Neural cell (in vitro differentiated cells): ENCODE measurements at regions not wholly inside any gene's neighbourhood (a gene's known extent, or its start where the extent isn't known, plus 50 kb on each side); places are given as distances from the start of the nearest gene placed in this dataset.

Source experiments
- H2AFZ ChIP-seq: fragments of 200-600, 300-800 bp; sonication (generic), shearing (Covaris generic); 2 replicates; pipeline ENCODE4 v1.6.0; 2014; ENCODE audit warnings: low read depth, mild to moderate bottlenecking, antibody characterized with exemption, low read length, moderate library complexity
- H3F3A ChIP-seq: fragments of 200-600 bp; shearing (Covaris generic); 2 replicates; pipeline ENCODE4 v1.6.1; 2016; ENCODE audit warnings: mild to moderate bottlenecking, moderate library complexity, mixed read lengths, antibody characterized with exemption, low read length; ENCODE audit not compliant: insufficient read depth, poor library complexity, severe bottlenecking
- H3K27ac ChIP-seq: fragments of 200-600, 300-800 bp; sonication (generic), shearing (Covaris generic); 2 replicates; pipeline ENCODE4 v1.5.1; 2014; ENCODE audit warnings: mild to moderate bottlenecking, low read length, moderate library complexity
- H3K27me3 ChIP-seq: fragments of 300-800, 200-600 bp; sonication (generic), shearing (Covaris generic); 2 replicates; pipeline ENCODE4 v1.6.0; 2014; ENCODE audit warnings: mild to moderate bottlenecking, low read depth, low read length, moderate library complexity; ENCODE audit not compliant: insufficient read depth
- H3K36me3 ChIP-seq: fragments of 300-800, 200-600 bp; sonication (generic), shearing (Covaris generic); 2 replicates; pipeline ENCODE4 v1.5.1; 2014; ENCODE audit warnings: mild to moderate bottlenecking, antibody characterized with exemption, low read length, moderate library complexity; ENCODE audit not compliant: insufficient read depth
- H3K4me2 ChIP-seq: fragments of 300-800, 200-600 bp; sonication (generic), shearing (Covaris generic); 2 replicates; pipeline ENCODE4 v1.6.0; 2014; ENCODE audit warnings: mild to moderate bottlenecking, low read length
- H3K4me3 ChIP-seq: fragments of 300-800, 200-600 bp; sonication (generic), shearing (Covaris generic); 2 replicates; pipeline ENCODE4 v1.5.1; 2014; ENCODE audit warnings: mild to moderate bottlenecking, low read length, moderate library complexity
- H3K79me2 ChIP-seq: fragments of 200-600 bp; shearing (Covaris generic); replicated peaks from 2 replicates; pipeline ENCODE4 v1.6.0; 2014; ENCODE audit warnings: mild to moderate bottlenecking, low read length, moderate library complexity; ENCODE audit not compliant: insufficient read depth
- H3K9ac ChIP-seq: fragments of 300-800, 200-600 bp; sonication (generic), shearing (Covaris generic); 2 replicates; pipeline ENCODE4 v1.6.1; 2016; ENCODE audit warnings: mild to moderate bottlenecking, low read length, mixed read lengths
- H3K9me2 ChIP-seq: fragments of 200-600 bp; shearing (Covaris generic); 2 replicates; pipeline ENCODE4 v1.6.1; 2016; ENCODE audit warnings: mild to moderate bottlenecking, low read length, mixed read lengths; ENCODE audit not compliant: insufficient read depth
- H3K9me3 ChIP-seq: fragments of 200-600, 300-800 bp; sonication (generic), shearing (Covaris generic); 2 replicates; pipeline ENCODE4 v1.6.1; 2016; ENCODE audit warnings: mild to moderate bottlenecking, mixed run types, low read length, moderate library complexity, mixed read lengths
- H4K20me1 ChIP-seq: fragments of 200-600 bp; shearing (Covaris generic); 2 replicates; pipeline ENCODE4 v1.6.1; 2016; ENCODE audit warnings: mild to moderate bottlenecking, mixed run types; ENCODE audit not compliant: insufficient read depth
- EP300 ChIP-seq: fragments of 450-650 bp; conservative IDR thresholded peaks from 2 replicates; pipeline ENCODE4 v1.6.1; 2014; ENCODE audit warnings: antibody characterized with exemption, mild to moderate bottlenecking, moderate library complexity; ENCODE audit not compliant: poor library complexity, severe bottlenecking
- EZH2 ChIP-seq: fragments of 200-600, 300-800 bp; shearing (Covaris generic), sonication (generic); IDR thresholded peaks from 2 replicates; pipeline ENCODE4 v1.6.1; 2014; ENCODE audit warnings: antibody characterized with exemption, low read length, borderline replicate concordance, mild to moderate bottlenecking; ENCODE audit not compliant: insufficient read depth, poor library complexity, severe bottlenecking
- MXI1 ChIP-seq: fragments of 450-650 bp; conservative IDR thresholded peaks from 2 replicates; pipeline ENCODE4 v1.6.1; 2014; ENCODE audit warnings: antibody characterized with exemption, mild to moderate bottlenecking; ENCODE audit not compliant: poor library complexity, severe bottlenecking
- POLR2AphosphoS5 ChIP-seq: IDR thresholded peaks from 2 replicates; pipeline ENCODE4 v1.6.1; 2012
- RAD21 ChIP-seq: fragments of 450-650 bp; conservative IDR thresholded peaks from 2 replicates; pipeline ENCODE4 v1.6.1; 2014; ENCODE audit warnings: antibody characterized with exemption, mild to moderate bottlenecking, moderate library complexity
- REST ChIP-seq: IDR thresholded peaks from 2 replicates; pipeline ENCODE4 v1.6.1; 2012; ENCODE audit warnings: borderline replicate concordance
- SMC3 ChIP-seq: fragments of 450-650 bp; conservative IDR thresholded peaks from 2 replicates; pipeline ENCODE4 v1.6.1; 2014; ENCODE audit warnings: antibody characterized with exemption, mild to moderate bottlenecking, moderate library complexity; ENCODE audit not compliant: poor library complexity
- TAF1 ChIP-seq: IDR thresholded peaks from 2 replicates; pipeline ENCODE4 v1.6.1; 2012; ENCODE audit warnings: low read depth
- TF ChIP-seq, protein P1 (sequence below): fragments of 450-650 bp; IDR thresholded peaks from 2 replicates; pipeline ENCODE4 v1.5.1; 2014; ENCODE audit warnings: antibody characterized with exemption, mild to moderate bottlenecking, moderate library complexity; ENCODE audit not compliant: poor library complexity, severe bottlenecking

GRCh38 chrX:16416588-16416987 is 233.4 kb upstream of the S100G start:
- Histone ChIP-seq H3K4me3 (no peak overlapping the region), H3K27me3 (no peaks in the 10 kb centered on the region), H3F3A (no peaks in the 10 kb centered on the region), H4K20me1 (no peaks in the 10 kb centered on the region), H2AFZ (no peak overlapping the region), H3K36me3 (no peaks in the 10 kb centered on the region), H3K27ac (no peak overlapping the region), H3K9me3 (no peaks in the 10 kb centered on the region), H3K79me2 (no peaks in the 10 kb centered on the region), H3K4me2 (no peak overlapping the region), H3K9me2 (no peaks in the 10 kb centered on the region), H3K9ac (no peak overlapping the region)
- TF ChIP-seq POLR2AphosphoS5 (no peak), EP300 (no peak), REST (no peak), SMC3 (no peak), TAF1 (no peak), RAD21 (no peak), MXI1 (no peak), EZH2 (no peak)
- TF ChIP-seq, protein P1, sequence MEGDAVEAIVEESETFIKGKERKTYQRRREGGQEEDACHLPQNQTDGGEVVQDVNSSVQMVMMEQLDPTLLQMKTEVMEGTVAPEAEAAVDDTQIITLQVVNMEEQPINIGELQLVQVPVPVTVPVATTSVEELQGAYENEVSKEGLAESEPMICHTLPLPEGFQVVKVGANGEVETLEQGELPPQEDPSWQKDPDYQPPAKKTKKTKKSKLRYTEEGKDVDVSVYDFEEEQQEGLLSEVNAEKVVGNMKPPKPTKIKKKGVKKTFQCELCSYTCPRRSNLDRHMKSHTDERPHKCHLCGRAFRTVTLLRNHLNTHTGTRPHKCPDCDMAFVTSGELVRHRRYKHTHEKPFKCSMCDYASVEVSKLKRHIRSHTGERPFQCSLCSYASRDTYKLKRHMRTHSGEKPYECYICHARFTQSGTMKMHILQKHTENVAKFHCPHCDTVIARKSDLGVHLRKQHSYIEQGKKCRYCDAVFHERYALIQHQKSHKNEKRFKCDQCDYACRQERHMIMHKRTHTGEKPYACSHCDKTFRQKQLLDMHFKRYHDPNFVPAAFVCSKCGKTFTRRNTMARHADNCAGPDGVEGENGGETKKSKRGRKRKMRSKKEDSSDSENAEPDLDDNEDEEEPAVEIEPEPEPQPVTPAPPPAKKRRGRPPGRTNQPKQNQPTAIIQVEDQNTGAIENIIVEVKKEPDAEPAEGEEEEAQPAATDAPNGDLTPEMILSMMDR = no peak

DNA sequence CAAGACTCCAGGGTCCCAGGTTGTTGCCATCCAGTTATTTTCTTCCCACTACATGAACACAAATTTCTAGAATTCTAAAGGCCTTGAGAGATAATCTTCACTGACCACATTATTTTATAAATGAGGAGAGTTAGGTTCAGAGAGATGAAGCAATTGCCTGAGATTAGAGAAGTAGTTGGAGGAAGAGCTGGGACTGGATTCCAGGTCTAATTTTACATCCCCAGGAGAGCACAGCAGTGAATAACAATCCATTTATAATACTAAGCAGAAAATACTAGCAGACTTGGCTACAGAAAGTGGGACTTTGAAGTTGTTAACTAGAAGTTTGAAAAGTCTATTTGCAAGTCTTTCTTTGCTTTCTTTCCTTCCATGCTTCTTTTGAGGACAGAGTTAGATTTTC is 231.3 kb upstream of the S100G start:
- Histone ChIP-seq H3K4me2 (no peak overlapping the region), H2AFZ (no peak overlapping the region), H3K27me3 (no peaks in the 10 kb centered on the region), H3K9me2 (no peaks in the 10 kb centered on the region), H3K4me3 (no peak overlapping the region), H3K27ac (no peak overlapping the region), H3K79me2 (no peaks in the 10 kb centered on the region), H3K9ac (no peak overlapping the region), H3F3A (no peaks in the 10 kb centered on the region), H3K9me3 (no peaks in the 10 kb centered on the region), H4K20me1 (no peaks in the 10 kb centered on the region), H3K36me3 (no peaks in the 10 kb centered on the region)
- TF ChIP-seq, protein P1 = no peak
- TF ChIP-seq RAD21 = no peak
